ENCODE measurements at regions not wholly inside any gene's neighbourhood (a gene's known extent, or its start where the extent isn't known, plus 50 kb on each side); places are given as distances from the start of the nearest gene placed in this dataset.

DNA sequence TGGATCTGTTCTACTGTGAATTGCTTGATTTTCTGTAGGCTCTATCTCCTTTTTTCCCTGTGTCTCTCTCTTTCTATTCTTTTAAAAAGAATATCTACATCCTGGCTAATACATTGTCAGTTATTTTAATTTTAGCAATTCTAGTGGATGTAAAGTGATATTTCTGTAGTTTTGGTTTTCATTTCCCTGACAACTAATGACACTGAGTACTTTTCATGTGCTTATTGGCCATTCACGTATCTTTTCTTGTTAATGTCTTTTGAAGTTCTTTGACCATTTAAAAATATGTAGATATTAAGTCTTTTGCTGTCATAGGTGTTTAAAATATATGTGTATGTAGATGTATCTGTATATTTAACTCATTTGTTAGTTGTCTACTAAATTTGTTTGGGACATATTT lies 59.0 kb upstream of the SOX3 start:
- H3K9ac ChIP-seq (ENCODE audit: insufficient read depth, low read depth, low read length), result no peak overlapping the region
- DNase-seq (ENCODE audit: low spot score) (no peak), FAIRE-seq (no peak), ATAC-seq (no peak)
- ChIA-PET CTCF (ENCODE audit: low intra/inter-chr PET ratio, low total read pairs) (no interaction called here), POLR2A (no interaction called here)
- WGBS (ENCODE audit: low lambda C conversion rate), result 0% methylated on average over 1 of the region's 1 CpG
- H3K27me3 ChIP-seq (ENCODE audit: control insufficient read depth in 1 of 2, insufficient read depth in 2 of 2, low read length in 2 of 2), result no peaks in the 10 kb centered on the region
- H4K20me1 ChIP-seq (ENCODE audit: insufficient read depth, low read length), result no peaks in the 10 kb centered on the region
- H3K4me2 ChIP-seq (ENCODE audit: low read depth, low read length), result no peak overlapping the region
- H3K79me2 ChIP-seq (ENCODE audit: insufficient read depth, low read length), result no peaks in the 10 kb centered on the region
- no peaks in the 10 kb centered on the region for H3K9me3 ChIP-seq (ENCODE audit: low read length)
- intact Hi-C loops (cut with micrococcal nuclease; ENCODE audit: unreplicated experiment) (no loop called here), in situ Hi-C loops (cut with HindIII; ENCODE audit: extremely low pct_ligation_motif_present, low pct_unique_long_range_greater_than_20kb) (no loop called here)
- H3K4me1 ChIP-seq (ENCODE audit: insufficient read depth, low read length), result no peaks in the 10 kb centered on the region
- H3K27ac ChIP-seq (ENCODE audit: extremely low read length, insufficient read depth, low read length), result no peak overlapping the region
- BruUV-seq (replicated peaks), result no TSS peak
- no peak overlapping the region for H3K4me3 ChIP-seq (replicated peaks in 1 of 3; ENCODE audit: insufficient read depth in 1 of 3, low read depth in 2 of 3, low read length in 3 of 3)
- H2AFZ ChIP-seq (ENCODE audit: low read length), result no peak overlapping the region
- H3K36me3 ChIP-seq (replicated peaks in 1 of 2; ENCODE audit: control insufficient read depth in 1 of 2, insufficient read depth in 2 of 2, low read length in 2 of 2), result no peaks in the 10 kb centered on the region
- TF ChIP-seq ZNF143 (CRISPR knock-in tag; IDR thresholded peaks at IDR 0.05), result no peak
- TF ChIP-seq NFATC3 (CRISPR knock-in tag; IDR thresholded peaks at IDR 0.05), result no peak
- no peak for TF ChIP-seq ZEB1 (IDR thresholded peaks at IDR 0.05; ENCODE audit: insufficient replicate concordance, low read depth)
- no peak for TF ChIP-seq HDAC1 (CRISPR knock-in tag; IDR thresholded peaks at IDR 0.05)
- no peak for TF ChIP-seq ZNF816 (CRISPR knock-in tag; IDR thresholded peaks at IDR 0.05; ENCODE audit: borderline replicate concordance)
- TF ChIP-seq, protein P1, sequence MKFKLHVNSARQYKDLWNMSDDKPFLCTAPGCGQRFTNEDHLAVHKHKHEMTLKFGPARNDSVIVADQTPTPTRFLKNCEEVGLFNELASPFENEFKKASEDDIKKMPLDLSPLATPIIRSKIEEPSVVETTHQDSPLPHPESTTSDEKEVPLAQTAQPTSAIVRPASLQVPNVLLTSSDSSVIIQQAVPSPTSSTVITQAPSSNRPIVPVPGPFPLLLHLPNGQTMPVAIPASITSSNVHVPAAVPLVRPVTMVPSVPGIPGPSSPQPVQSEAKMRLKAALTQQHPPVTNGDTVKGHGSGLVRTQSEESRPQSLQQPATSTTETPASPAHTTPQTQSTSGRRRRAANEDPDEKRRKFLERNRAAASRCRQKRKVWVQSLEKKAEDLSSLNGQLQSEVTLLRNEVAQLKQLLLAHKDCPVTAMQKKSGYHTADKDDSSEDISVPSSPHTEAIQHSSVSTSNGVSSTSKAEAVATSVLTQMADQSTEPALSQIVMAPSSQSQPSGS (CRISPR knock-in tag; IDR thresholded peaks at IDR 0.05), result no peak
- TF ChIP-seq ELF4 (CRISPR knock-in tag; IDR thresholded peaks at IDR 0.05; ENCODE audit: borderline replicate concordance), result no peak
- TF ChIP-seq NFIC (IDR thresholded peaks at IDR 0.05; ENCODE audit: low read length), result no peak
- TF ChIP-seq ARID2 (CRISPR knock-in tag; IDR thresholded peaks at IDR 0.05; ENCODE audit: borderline replicate concordance), result no peak
- TF ChIP-seq, protein P2, sequence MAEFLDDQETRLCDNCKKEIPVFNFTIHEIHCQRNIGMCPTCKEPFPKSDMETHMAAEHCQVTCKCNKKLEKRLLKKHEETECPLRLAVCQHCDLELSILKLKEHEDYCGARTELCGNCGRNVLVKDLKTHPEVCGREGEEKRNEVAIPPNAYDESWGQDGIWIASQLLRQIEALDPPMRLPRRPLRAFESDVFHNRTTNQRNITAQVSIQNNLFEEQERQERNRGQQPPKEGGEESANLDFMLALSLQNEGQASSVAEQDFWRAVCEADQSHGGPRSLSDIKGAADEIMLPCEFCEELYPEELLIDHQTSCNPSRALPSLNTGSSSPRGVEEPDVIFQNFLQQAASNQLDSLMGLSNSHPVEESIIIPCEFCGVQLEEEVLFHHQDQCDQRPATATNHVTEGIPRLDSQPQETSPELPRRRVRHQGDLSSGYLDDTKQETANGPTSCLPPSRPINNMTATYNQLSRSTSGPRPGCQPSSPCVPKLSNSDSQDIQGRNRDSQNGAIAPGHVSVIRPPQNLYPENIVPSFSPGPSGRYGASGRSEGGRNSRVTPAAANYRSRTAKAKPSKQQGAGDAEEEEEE (CRISPR knock-in tag; IDR thresholded peaks at IDR 0.05; ENCODE audit: borderline replicate concordance), result no peak
- no peak for TF ChIP-seq ZNF850 (CRISPR knock-in tag; conservative IDR thresholded peaks at IDR 0.05)
- TF ChIP-seq, protein P3, sequence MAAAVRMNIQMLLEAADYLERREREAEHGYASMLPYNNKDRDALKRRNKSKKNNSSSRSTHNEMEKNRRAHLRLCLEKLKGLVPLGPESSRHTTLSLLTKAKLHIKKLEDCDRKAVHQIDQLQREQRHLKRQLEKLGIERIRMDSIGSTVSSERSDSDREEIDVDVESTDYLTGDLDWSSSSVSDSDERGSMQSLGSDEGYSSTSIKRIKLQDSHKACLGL (CRISPR knock-in tag; IDR thresholded peaks at IDR 0.05), result no peak
- TF ChIP-seq ZFP90 (CRISPR knock-in tag; IDR thresholded peaks at IDR 0.05; ENCODE audit: borderline replicate concordance), result no peak
- TF ChIP-seq, protein P4, sequence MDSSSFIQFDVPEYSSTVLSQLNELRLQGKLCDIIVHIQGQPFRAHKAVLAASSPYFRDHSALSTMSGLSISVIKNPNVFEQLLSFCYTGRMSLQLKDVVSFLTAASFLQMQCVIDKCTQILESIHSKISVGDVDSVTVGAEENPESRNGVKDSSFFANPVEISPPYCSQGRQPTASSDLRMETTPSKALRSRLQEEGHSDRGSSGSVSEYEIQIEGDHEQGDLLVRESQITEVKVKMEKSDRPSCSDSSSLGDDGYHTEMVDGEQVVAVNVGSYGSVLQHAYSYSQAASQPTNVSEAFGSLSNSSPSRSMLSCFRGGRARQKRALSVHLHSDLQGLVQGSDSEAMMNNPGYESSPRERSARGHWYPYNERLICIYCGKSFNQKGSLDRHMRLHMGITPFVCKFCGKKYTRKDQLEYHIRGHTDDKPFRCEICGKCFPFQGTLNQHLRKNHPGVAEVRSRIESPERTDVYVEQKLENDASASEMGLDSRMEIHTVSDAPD (CRISPR knock-in tag; IDR thresholded peaks at IDR 0.05), result no peak
- TF ChIP-seq, protein P5, sequence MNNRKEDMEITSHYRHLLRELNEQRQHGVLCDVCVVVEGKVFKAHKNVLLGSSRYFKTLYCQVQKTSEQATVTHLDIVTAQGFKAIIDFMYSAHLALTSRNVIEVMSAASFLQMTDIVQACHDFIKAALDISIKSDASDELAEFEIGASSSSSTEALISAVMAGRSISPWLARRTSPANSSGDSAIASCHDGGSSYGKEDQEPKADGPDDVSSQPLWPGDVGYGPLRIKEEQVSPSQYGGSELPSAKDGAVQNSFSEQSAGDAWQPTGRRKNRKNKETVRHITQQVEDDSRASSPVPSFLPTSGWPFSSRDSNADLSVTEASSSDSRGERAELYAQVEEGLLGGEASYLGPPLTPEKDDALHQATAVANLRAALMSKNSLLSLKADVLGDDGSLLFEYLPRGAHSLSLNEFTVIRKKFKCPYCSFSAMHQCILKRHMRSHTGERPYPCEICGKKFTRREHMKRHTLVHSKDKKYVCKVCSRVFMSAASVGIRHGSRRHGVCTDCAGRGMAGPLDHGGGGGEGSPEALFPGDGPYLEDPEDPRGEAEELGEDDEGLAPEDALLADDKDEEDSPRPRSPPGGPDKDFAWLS (CRISPR knock-in tag; IDR thresholded peaks at IDR 0.05; ENCODE audit: borderline replicate concordance), result no peak
- TF ChIP-seq ZBTB38 (CRISPR knock-in tag; IDR thresholded peaks at IDR 0.05), result no peak
